K562 (cell line): ENCODE measurements at regions not wholly inside any gene's neighbourhood (a gene's known extent, or its start where the extent isn't known, plus 50 kb on each side); places are given as distances from the start of the nearest gene placed in this dataset.

ENCODE experiments used
- CEBPB ChIP-seq: fragments of 450-650 bp; IDR thresholded peaks from 2 replicates; pipeline ENCODE4 v1.6.1; 2016; ENCODE audit warnings: missing genetic modification characterization, missing compliant biosample characterization
- HNRNPLL ChIP-seq: fragments of 200-400 bp; formaldehyde crosslinking; IDR thresholded peaks from 2 replicates; pipeline ENCODE4 v1.6.1; 2017; ENCODE audit warnings: low read length, low read depth, mild to moderate bottlenecking; ENCODE audit not compliant: poor library complexity, severe bottlenecking
- MYNN ChIP-seq, 2 experiments: sonication (generic); formaldehyde crosslinking in 1 of 2; IDR thresholded peaks; 2 replicates each; pipeline versions ENCODE4 v1.5.0 to v1.6.1; 2016 to 2020; ENCODE audit warnings: antibody characterized with exemption in 1 of 2, missing genetic modification reagents in 1 of 2
- NFE2 ChIP-seq: IDR thresholded peaks from 2 replicates; pipeline ENCODE4 v1.6.1; 2014; ENCODE audit warnings: antibody characterized with exemption, low read depth
- PCBP2 ChIP-seq: fragments of 200-400 bp; formaldehyde crosslinking; IDR thresholded peaks from 2 replicates; pipeline ENCODE4 v1.6.1; 2018; ENCODE audit warnings: low read length, low read depth, mild to moderate bottlenecking, moderate library complexity; ENCODE audit not compliant: poor library complexity, severe bottlenecking
- TCF7L2 ChIP-seq: fragments of 150-350 bp; IDR thresholded peaks from 2 replicates; pipeline ENCODE4 v1.6.1; 2016; ENCODE audit warnings: low read depth, mild to moderate bottlenecking, low read length, moderate library complexity
- ZNF354B ChIP-seq: fragments of 250-450 bp; sonication (Bioruptor Pico); IDR thresholded peaks from 2 replicates; pipeline ENCODE4 v1.4.0; 2020
- TF ChIP-seq, protein P1 (sequence below): IDR thresholded peaks from 2 replicates; pipeline ENCODE4 v1.6.1; 2016; ENCODE audit warnings: missing genetic modification characterization, missing compliant biosample characterization
- TF ChIP-seq, protein P2 (sequence below): fragments of 450-650 bp; formaldehyde crosslinking; IDR thresholded peaks from 2 replicates; pipeline ENCODE4 v1.4.0; 2020; ENCODE audit warnings: mild to moderate bottlenecking, mixed read lengths
- TF ChIP-seq, protein P3 (sequence below), 3 experiments: IDR thresholded peaks in 2 of 3; conservative IDR thresholded peaks in 1 of 3; 2 replicates each; pipeline ENCODE4 v1.5.1; 2011 to 2012; ENCODE audit warnings: low read length in 3 of 3, mild to moderate bottlenecking in 3 of 3, control low read depth in 2 of 3, improper control_type of control experiment in 1 of 3, inconsistent platforms in 1 of 3, low read depth in 1 of 3, mixed read lengths in 1 of 3, moderate library complexity in 1 of 3; ENCODE audit not compliant: insufficient read depth in 2 of 3
- TF ChIP-seq, protein P4 (sequence below): sonication (generic); formaldehyde crosslinking; IDR thresholded peaks from 2 replicates; pipeline ENCODE4 v1.8.1; 2022; ENCODE audit warnings: missing genetic modification reagents
- TF ChIP-seq, protein P5 (sequence below): fragments of 450-650 bp; formaldehyde crosslinking; IDR thresholded peaks from 2 replicates; pipeline ENCODE4 v1.4.0; 2020; ENCODE audit warnings: mild to moderate bottlenecking, moderate library complexity

DNA sequence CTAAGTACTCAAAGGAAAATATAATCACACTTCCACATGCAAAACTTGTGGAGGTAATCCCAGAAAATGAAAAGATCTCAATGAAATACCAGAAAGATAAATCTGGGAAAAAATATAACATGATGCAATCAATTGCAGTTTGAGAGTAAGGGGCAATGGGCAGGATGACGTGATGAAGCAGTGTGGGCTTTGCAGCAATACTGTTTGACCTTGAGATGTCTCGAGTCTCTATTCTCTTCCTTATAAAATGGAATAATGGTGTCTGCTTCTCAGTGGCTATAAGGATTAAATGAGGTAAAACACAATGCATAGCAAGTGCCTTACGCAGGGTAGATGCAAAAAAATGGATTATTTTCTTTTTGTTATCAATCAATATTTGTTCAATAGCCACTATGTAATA is 447.5 kb downstream of the BUD13 start:
- TF ChIP-seq, protein P1, sequence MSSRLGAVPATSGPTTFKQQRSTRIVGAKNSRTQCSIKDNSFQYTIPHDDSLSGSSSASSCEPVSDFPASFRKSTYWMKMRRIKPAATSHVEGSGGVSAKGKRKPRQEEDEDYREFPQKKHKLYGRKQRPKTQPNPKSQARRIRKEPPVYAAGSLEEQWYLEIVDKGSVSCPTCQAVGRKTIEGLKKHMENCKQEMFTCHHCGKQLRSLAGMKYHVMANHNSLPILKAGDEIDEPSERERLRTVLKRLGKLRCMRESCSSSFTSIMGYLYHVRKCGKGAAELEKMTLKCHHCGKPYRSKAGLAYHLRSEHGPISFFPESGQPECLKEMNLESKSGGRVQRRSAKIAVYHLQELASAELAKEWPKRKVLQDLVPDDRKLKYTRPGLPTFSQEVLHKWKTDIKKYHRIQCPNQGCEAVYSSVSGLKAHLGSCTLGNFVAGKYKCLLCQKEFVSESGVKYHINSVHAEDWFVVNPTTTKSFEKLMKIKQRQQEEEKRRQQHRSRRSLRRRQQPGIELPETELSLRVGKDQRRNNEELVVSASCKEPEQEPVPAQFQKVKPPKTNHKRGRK (tag), result no peak
- TF ChIP-seq, protein P2, sequence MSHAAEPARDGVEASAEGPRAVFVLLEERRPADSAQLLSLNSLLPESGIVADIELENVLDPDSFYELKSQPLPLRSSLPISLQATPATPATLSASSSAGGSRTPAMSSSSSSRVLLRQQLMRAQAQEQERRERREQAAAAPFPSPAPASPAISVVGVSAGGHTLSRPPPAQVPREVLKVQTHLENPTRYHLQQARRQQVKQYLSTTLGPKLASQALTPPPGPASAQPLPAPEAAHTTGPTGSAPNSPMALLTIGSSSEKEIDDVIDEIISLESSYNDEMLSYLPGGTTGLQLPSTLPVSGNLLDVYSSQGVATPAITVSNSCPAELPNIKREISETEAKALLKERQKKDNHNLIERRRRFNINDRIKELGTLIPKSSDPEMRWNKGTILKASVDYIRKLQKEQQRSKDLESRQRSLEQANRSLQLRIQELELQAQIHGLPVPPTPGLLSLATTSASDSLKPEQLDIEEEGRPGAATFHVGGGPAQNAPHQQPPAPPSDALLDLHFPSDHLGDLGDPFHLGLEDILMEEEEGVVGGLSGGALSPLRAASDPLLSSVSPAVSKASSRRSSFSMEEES (CRISPR knock-in tag), result no peak
- TF ChIP-seq PCBP2 (no peak), MYNN (IDR thresholded peaks at IDR 0.05) (no peak), MYNN (CRISPR knock-in tag; IDR thresholded peaks at IDR 0.05) (no peak), TCF7L2 (no peak), NFE2 (no peak), CEBPB (tag) (no peak), ZNF354B (CRISPR knock-in tag) (no peak), HNRNPLL (no peak)
- TF ChIP-seq, protein P3, sequence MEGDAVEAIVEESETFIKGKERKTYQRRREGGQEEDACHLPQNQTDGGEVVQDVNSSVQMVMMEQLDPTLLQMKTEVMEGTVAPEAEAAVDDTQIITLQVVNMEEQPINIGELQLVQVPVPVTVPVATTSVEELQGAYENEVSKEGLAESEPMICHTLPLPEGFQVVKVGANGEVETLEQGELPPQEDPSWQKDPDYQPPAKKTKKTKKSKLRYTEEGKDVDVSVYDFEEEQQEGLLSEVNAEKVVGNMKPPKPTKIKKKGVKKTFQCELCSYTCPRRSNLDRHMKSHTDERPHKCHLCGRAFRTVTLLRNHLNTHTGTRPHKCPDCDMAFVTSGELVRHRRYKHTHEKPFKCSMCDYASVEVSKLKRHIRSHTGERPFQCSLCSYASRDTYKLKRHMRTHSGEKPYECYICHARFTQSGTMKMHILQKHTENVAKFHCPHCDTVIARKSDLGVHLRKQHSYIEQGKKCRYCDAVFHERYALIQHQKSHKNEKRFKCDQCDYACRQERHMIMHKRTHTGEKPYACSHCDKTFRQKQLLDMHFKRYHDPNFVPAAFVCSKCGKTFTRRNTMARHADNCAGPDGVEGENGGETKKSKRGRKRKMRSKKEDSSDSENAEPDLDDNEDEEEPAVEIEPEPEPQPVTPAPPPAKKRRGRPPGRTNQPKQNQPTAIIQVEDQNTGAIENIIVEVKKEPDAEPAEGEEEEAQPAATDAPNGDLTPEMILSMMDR (IDR thresholded peaks at IDR 0.05 in 2 of 3, conservative IDR thresholded peaks at IDR 0.05 in 1 of 3; ENCODE audit: insufficient read depth in 2 of 3, low read depth in 1 of 3, low read length in 3 of 3), result no peak
- TF ChIP-seq, protein P4, sequence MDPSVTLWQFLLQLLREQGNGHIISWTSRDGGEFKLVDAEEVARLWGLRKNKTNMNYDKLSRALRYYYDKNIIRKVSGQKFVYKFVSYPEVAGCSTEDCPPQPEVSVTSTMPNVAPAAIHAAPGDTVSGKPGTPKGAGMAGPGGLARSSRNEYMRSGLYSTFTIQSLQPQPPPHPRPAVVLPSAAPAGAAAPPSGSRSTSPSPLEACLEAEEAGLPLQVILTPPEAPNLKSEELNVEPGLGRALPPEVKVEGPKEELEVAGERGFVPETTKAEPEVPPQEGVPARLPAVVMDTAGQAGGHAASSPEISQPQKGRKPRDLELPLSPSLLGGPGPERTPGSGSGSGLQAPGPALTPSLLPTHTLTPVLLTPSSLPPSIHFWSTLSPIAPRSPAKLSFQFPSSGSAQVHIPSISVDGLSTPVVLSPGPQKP (CRISPR knock-in tag), result no peak
- TF ChIP-seq, protein P5, sequence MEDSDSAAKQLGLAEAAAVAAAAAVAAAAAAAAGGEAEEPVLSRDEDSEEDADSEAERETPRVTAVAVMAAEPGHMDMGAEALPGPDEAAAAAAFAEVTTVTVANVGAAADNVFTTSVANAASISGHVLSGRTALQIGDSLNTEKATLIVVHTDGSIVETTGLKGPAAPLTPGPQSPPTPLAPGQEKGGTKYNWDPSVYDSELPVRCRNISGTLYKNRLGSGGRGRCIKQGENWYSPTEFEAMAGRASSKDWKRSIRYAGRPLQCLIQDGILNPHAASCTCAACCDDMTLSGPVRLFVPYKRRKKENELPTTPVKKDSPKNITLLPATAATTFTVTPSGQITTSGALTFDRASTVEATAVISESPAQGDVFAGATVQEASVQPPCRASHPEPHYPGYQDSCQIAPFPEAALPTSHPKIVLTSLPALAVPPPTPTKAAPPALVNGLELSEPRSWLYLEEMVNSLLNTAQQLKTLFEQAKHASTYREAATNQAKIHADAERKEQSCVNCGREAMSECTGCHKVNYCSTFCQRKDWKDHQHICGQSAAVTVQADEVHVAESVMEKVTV (CRISPR knock-in tag), result no peak
